C4-2B (cell line): ENCODE measurements at regions not wholly inside any gene's neighbourhood (a gene's known extent, or its start where the extent isn't known, plus 50 kb on each side); places are given as distances from the start of the nearest gene placed in this dataset.

Experiments used
- ZFX ChIP-seq: fragments of 450-650 bp; IDR thresholded peaks from 2 replicates; pipeline ENCODE4 v1.6.1; 2017
- TF ChIP-seq, protein P1 (sequence below): fragments of 450-650 bp; conservative IDR thresholded peaks from 2 replicates; pipeline ENCODE4 v1.5.1; 2017; ENCODE audit warnings: mild to moderate bottlenecking

DNA sequence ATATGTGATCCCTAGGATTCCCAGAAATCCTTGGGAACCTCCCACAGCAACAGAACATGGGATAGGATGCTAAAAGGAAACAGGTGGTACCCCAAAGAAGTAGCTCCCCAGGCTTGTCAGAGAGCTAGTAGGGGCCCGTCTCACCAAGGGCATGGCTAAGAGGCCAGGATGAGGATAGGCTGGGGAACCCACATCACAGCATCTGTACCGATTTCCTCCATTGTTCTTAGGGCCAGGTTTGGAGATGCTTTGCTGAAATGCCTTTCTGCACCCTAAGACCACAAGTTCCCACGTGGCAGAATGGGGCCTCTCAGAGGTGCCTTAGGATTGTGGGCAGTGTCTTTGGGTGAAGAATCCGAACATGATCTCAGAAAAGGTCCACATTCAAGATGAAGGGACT lies 169.5 kb downstream of the HS3ST3B1 start:
- no peak for TF ChIP-seq ZFX
- TF ChIP-seq, protein P1, sequence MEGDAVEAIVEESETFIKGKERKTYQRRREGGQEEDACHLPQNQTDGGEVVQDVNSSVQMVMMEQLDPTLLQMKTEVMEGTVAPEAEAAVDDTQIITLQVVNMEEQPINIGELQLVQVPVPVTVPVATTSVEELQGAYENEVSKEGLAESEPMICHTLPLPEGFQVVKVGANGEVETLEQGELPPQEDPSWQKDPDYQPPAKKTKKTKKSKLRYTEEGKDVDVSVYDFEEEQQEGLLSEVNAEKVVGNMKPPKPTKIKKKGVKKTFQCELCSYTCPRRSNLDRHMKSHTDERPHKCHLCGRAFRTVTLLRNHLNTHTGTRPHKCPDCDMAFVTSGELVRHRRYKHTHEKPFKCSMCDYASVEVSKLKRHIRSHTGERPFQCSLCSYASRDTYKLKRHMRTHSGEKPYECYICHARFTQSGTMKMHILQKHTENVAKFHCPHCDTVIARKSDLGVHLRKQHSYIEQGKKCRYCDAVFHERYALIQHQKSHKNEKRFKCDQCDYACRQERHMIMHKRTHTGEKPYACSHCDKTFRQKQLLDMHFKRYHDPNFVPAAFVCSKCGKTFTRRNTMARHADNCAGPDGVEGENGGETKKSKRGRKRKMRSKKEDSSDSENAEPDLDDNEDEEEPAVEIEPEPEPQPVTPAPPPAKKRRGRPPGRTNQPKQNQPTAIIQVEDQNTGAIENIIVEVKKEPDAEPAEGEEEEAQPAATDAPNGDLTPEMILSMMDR = no peak
